ENCODE measurements at regions not wholly inside any gene's neighbourhood (a gene's known extent, or its start where the extent isn't known, plus 50 kb on each side); places are given as distances from the start of the nearest gene placed in this dataset.
"Not testable (repeated sequence)": the region's sequence is repeated elsewhere in the genome, so short reads cannot be mapped to it uniquely, and the experiment has no call there.

GRCh38 chrX:7698248-7698647, 144.7 kb upstream of the VCX start:
- Histone ChIP-seq H3K9ac (ENCODE audit: low read depth, low read length) (no peak overlapping the region), H3K4me1 (ENCODE audit: insufficient read depth, low read length) (no peaks in the 10 kb centered on the region), H3K36me3 (ENCODE audit: insufficient read depth, low read length) (no peaks in the 10 kb centered on the region), H3K9me3 (ENCODE audit: control insufficient read depth, insufficient read depth, low read length) (no peaks in the 10 kb centered on the region)

- no peaks in the 10 kb centered on the region for H3K36me3 ChIP-seq (ENCODE audit: insufficient read depth, low read length)
- H3K9ac ChIP-seq (ENCODE audit: low read depth, low read length): no peak overlapping the region
- 0 out of 2 replicates have a peak, but pooled peaks cover 5% of the 10 kb centered on the region for H3K4me1 ChIP-seq (ENCODE audit: insufficient read depth, low read length)
- H3K9me3 ChIP-seq (ENCODE audit: control insufficient read depth, insufficient read depth, low read length): no peaks in the 10 kb centered on the region
These were observed 152.1 kb upstream of the VCX start for GRCh38 chrX:7690842-7691241.

GRCh38 chrX:7689791-7690412, 153.1 kb upstream of the VCX start:
- no peaks in the 10 kb centered on the region for H3K36me3 ChIP-seq (ENCODE audit: insufficient read depth, low read length)

GRCh38 chrX:7680181-7680580, 162.8 kb upstream of the VCX start:
- H3K4me1 ChIP-seq (ENCODE audit: insufficient read depth, low read length): no peaks in the 10 kb centered on the region

More at GRCh38 chrX:7689791-7690412, 153.1 kb upstream of the VCX start:
- 0 out of 2 replicates have a peak, but pooled peaks cover 5% of the 10 kb centered on the region for H3K4me1 ChIP-seq (ENCODE audit: insufficient read depth, low read length)
- no peak overlapping the region for H3K9ac ChIP-seq (ENCODE audit: low read depth, low read length)
- no peaks in the 10 kb centered on the region for H3K9me3 ChIP-seq (ENCODE audit: control insufficient read depth, insufficient read depth, low read length)

GRCh38 chrX:7654316-7654715, 188.7 kb upstream of the VCX start:
- no peaks in the 10 kb centered on the region for H3K4me1 ChIP-seq (ENCODE audit: insufficient read depth, low read length)
- H3K36me3 ChIP-seq (ENCODE audit: insufficient read depth, low read length): no peaks in the 10 kb centered on the region
- no peaks in the 10 kb centered on the region; the same call in 1 of the 2 replicates for H3K9me3 ChIP-seq (ENCODE audit: control insufficient read depth, insufficient read depth, low read length)
- H3K9ac ChIP-seq (ENCODE audit: low read depth, low read length): no peak overlapping the region

More at GRCh38 chrX:7680181-7680580, 162.8 kb upstream of the VCX start:
- Histone ChIP-seq H3K9ac (ENCODE audit: low read depth, low read length) (no peak overlapping the region), H3K9me3 (ENCODE audit: control insufficient read depth, insufficient read depth, low read length) (no peaks in the 10 kb centered on the region), H3K36me3 (ENCODE audit: insufficient read depth, low read length) (no peaks in the 10 kb centered on the region; the same call in 1 of the 2 replicates)

- peaks cover 3% of the 10 kb centered on the region; the same call in 1 of the 2 replicates for H3K4me1 ChIP-seq (ENCODE audit: insufficient read depth, low read length)
- H3K9me3 ChIP-seq (ENCODE audit: control insufficient read depth, insufficient read depth, low read length): no peaks in the 10 kb centered on the region; the same call in 1 of the 2 replicates
- H3K9ac ChIP-seq (ENCODE audit: low read depth, low read length): no peak overlapping the region
- H3K36me3 ChIP-seq (ENCODE audit: insufficient read depth, low read length): no peaks in the 10 kb centered on the region
These were observed 195.1 kb upstream of the VCX start for GRCh38 chrX:7647831-7648230.

GRCh38 chrX:7641141-7641540, 201.8 kb upstream of the VCX start:
- Histone ChIP-seq H3K9me3 (ENCODE audit: control insufficient read depth, insufficient read depth, low read length) (peaks cover 3% of the 10 kb centered on the region), H3K4me1 (ENCODE audit: insufficient read depth, low read length) (peaks cover 3% of the 10 kb centered on the region; the same call in 1 of the 2 replicates), H3K36me3 (ENCODE audit: insufficient read depth, low read length) (0 out of 2 replicates have a peak, but pooled peaks cover 5% of the 10 kb centered on the region), H3K9ac (ENCODE audit: low read depth, low read length) (no peak overlapping the region)

GRCh38 chrX:7640392-7640791, 202.6 kb upstream of the VCX start:
- peaks cover 3% of the 10 kb centered on the region; the same call in 1 of the 2 replicates for H3K4me1 ChIP-seq (ENCODE audit: insufficient read depth, low read length)
- H3K9me3 ChIP-seq (ENCODE audit: control insufficient read depth, insufficient read depth, low read length): peaks cover 3% of the 10 kb centered on the region
- H3K36me3 ChIP-seq (ENCODE audit: insufficient read depth, low read length): 0 out of 2 replicates have a peak, but pooled peaks cover 5% of the 10 kb centered on the region
- H3K9ac ChIP-seq (ENCODE audit: low read depth, low read length): no peak overlapping the region

- H3K4me1 ChIP-seq (ENCODE audit: insufficient read depth, low read length): no peaks in the 10 kb centered on the region
- no peak overlapping the region for H3K9ac ChIP-seq (ENCODE audit: low read depth, low read length)
- H3K36me3 ChIP-seq (ENCODE audit: insufficient read depth, low read length): 0 out of 2 replicates have a peak, but pooled peaks cover 5% of the 10 kb centered on the region
- peaks cover 4% of the 10 kb centered on the region; the same call in 1 of the 2 replicates for H3K9me3 ChIP-seq (ENCODE audit: control insufficient read depth, insufficient read depth, low read length)
These were observed 204.8 kb upstream of the VCX start for GRCh38 chrX:7638078-7638710.

GRCh38 chrX:7637066-7637465, 205.9 kb upstream of the VCX start:
- H3K9me3 ChIP-seq (ENCODE audit: control insufficient read depth, insufficient read depth, low read length): peaks cover 8% of the 10 kb centered on the region; the same call in 1 of the 2 replicates
- H3K9ac ChIP-seq (ENCODE audit: low read depth, low read length): no peak overlapping the region
- 0 out of 2 replicates have a peak, but pooled peaks cover 5% of the 10 kb centered on the region for H3K36me3 ChIP-seq (ENCODE audit: insufficient read depth, low read length)
- H3K4me1 ChIP-seq (ENCODE audit: insufficient read depth, low read length): no peaks in the 10 kb centered on the region

GRCh38 chrX:7635604-7636003, 207.4 kb upstream of the VCX start:
- H3K36me3 ChIP-seq (ENCODE audit: insufficient read depth, low read length): 0 out of 2 replicates have a peak, but pooled peaks cover 3% of the 10 kb centered on the region
- no peaks in the 10 kb centered on the region for H3K4me1 ChIP-seq (ENCODE audit: insufficient read depth, low read length)
- H3K9ac ChIP-seq (ENCODE audit: low read depth, low read length): no peak overlapping the region
- H3K9me3 ChIP-seq (ENCODE audit: control insufficient read depth, insufficient read depth, low read length): peaks cover 8% of the 10 kb centered on the region; the same call in 1 of the 2 replicates

- Histone ChIP-seq H3K9me3 (ENCODE audit: control insufficient read depth, insufficient read depth, low read length) (no peaks in the 10 kb centered on the region), H3K36me3 (ENCODE audit: insufficient read depth, low read length) (no peaks in the 10 kb centered on the region), H3K9ac (ENCODE audit: low read depth, low read length) (no peak overlapping the region), H3K4me1 (ENCODE audit: insufficient read depth, low read length) (no peaks in the 10 kb centered on the region)
These were observed 222.4 kb upstream of the VCX start for GRCh38 chrX:7620560-7620959.

- Histone ChIP-seq H3K4me1 (ENCODE audit: insufficient read depth, low read length) (no peaks in the 10 kb centered on the region), H3K9me3 (ENCODE audit: control insufficient read depth, insufficient read depth, low read length) (no peaks in the 10 kb centered on the region), H3K36me3 (ENCODE audit: insufficient read depth, low read length) (no peaks in the 10 kb centered on the region), H3K9ac (ENCODE audit: low read depth, low read length) (no peak overlapping the region)
These were observed 225.0 kb upstream of the VCX start for GRCh38 chrX:7617994-7618393.

GRCh38 chrX:7614616-7615015, 228.4 kb upstream of the VCX start:
- no peak overlapping the region for H3K9ac ChIP-seq (ENCODE audit: low read depth, low read length)
- no peaks in the 10 kb centered on the region for H3K9me3 ChIP-seq (ENCODE audit: control insufficient read depth, insufficient read depth, low read length)
- H3K36me3 ChIP-seq (ENCODE audit: insufficient read depth, low read length): no peaks in the 10 kb centered on the region; the same call in 1 of the 2 replicates
- H3K4me1 ChIP-seq (ENCODE audit: insufficient read depth, low read length): no peaks in the 10 kb centered on the region

GRCh38 chrX:7608625-7609024, 234.3 kb upstream of the VCX start:
- not testable (repeated sequence) for H3K9ac ChIP-seq (ENCODE audit: low read depth, low read length); H3K4me1 ChIP-seq (ENCODE audit: insufficient read depth, low read length); H3K36me3 ChIP-seq (ENCODE audit: insufficient read depth, low read length); H3K9me3 ChIP-seq (ENCODE audit: control insufficient read depth, insufficient read depth, low read length)
